HK-2 (cell line): ENCODE measurements at regions not wholly inside any gene's neighbourhood (a gene's known extent, or its start where the extent isn't known, plus 50 kb on each side); places are given as distances from the start of the nearest gene placed in this dataset.
A peak's percentile ranks its signal among the peaks of the same experiment; 100 is the strongest.
"Not testable (repeated sequence)": the region's sequence is repeated elsewhere in the genome, so short reads cannot be mapped to it uniquely, and the experiment has no call there.

Experiments used
- DNase-seq: peaks from one replicate; pipeline ENCODE4 v3.0.0-alpha.2; 2018; ENCODE audit not compliant: unreplicated experiment

- no peak for DNase-seq
Measured at GRCh38 chr5:57715296-57715695, 232.7 kb upstream of the ACTBL2 start.

GRCh38 chr5:57713535-57713934 is 230.9 kb upstream of the ACTBL2 start:
- not testable (repeated sequence) for DNase-seq

GRCh38 chr5:57711946-57712345 is 229.3 kb upstream of the ACTBL2 start:
- DNase-seq: no peak

GRCh38 chr5:57711471-57711870 is 228.9 kb upstream of the ACTBL2 start:
- no peak for DNase-seq

- no peak for DNase-seq
Measured at GRCh38 chr5:57710126-57710525, 227.5 kb upstream of the ACTBL2 start.

GRCh38 chr5:57705769-57706168 is 223.2 kb upstream of the ACTBL2 start:
- DNase-seq: no peak

- no peak for DNase-seq
Measured at GRCh38 chr5:57703721-57704120, 221.1 kb upstream of the ACTBL2 start.

GRCh38 chr5:57700484-57700883 is 217.9 kb upstream of the ACTBL2 start:
- no peak for DNase-seq

GRCh38 chr5:57700072-57700471 is 217.5 kb upstream of the ACTBL2 start:
- no peak for DNase-seq

GRCh38 chr5:57698802-57699201 is 216.2 kb upstream of the ACTBL2 start:
- DNase-seq: peak; percentile 25

GRCh38 chr5:57698086-57698485 is 215.5 kb upstream of the ACTBL2 start:
- DNase-seq: no peak

GRCh38 chr5:57696825-57697570 is 214.4 kb upstream of the ACTBL2 start:
- DNase-seq: no peak

GRCh38 chr5:57696389-57696769 is 213.8 kb upstream of the ACTBL2 start:
- DNase-seq: no peak

- DNase-seq: no peak
Measured at GRCh38 chr5:57695706-57696388, 213.2 kb upstream of the ACTBL2 start.

- DNase-seq: no peak
Measured at GRCh38 chr5:57695179-57695578, 212.6 kb upstream of the ACTBL2 start.

GRCh38 chr5:57693488-57694305 is 211.1 kb upstream of the ACTBL2 start:
- DNase-seq: no peak

GRCh38 chr5:57692582-57693487 is 210.2 kb upstream of the ACTBL2 start:
- peak; percentile 68 for DNase-seq

GRCh38 chr5:57690724-57691123 is 208.1 kb upstream of the ACTBL2 start:
- DNase-seq: no peak

GRCh38 chr5:57687596-57687995 is 205.0 kb upstream of the ACTBL2 start:
- DNase-seq: no peak

- no peak for DNase-seq
Measured at GRCh38 chr5:57685516-57686255, 203.1 kb upstream of the ACTBL2 start.

- DNase-seq: no peak
Measured at GRCh38 chr5:57684299-57684702, 201.7 kb upstream of the ACTBL2 start.
